MM.1S (cell line): ENCODE measurements at regions not wholly inside any gene's neighbourhood (a gene's known extent, or its start where the extent isn't known, plus 50 kb on each side); places are given as distances from the start of the nearest gene placed in this dataset.
"Not testable (repeated sequence)": the region's sequence is repeated elsewhere in the genome, so short reads cannot be mapped to it uniquely, and the experiment has no call there.

Experiments used
- DNase-seq: peaks from one replicate; pipeline ENCODE4 v3.0.0-alpha.2; 2015
- H2AFZ ChIP-seq: fragments of 300-600 bp; sonication (generic); 2 replicates; pipeline ENCODE4 v1.6.0; 2016; ENCODE audit warnings: antibody characterized with exemption, low read length
- H3F3A ChIP-seq: fragments of 300-600 bp; sonication (generic); 2 replicates; pipeline ENCODE4 v1.6.1; 2016; ENCODE audit warnings: mild to moderate bottlenecking, antibody characterized with exemption, low read length, moderate library complexity, mixed read lengths; ENCODE audit not compliant: insufficient read depth
- H3K27ac ChIP-seq: fragments of 300-600 bp; sonication (generic); 2 replicates; pipeline ENCODE4 v1.5.1; 2016; ENCODE audit warnings: mild to moderate bottlenecking, low read length
- H3K27me3 ChIP-seq: fragments of 300-600 bp; sonication (generic); replicated peaks from 2 replicates; pipeline ENCODE4 v1.6.0; 2016; ENCODE audit warnings: low read length; ENCODE audit not compliant: insufficient read depth
- H3K36me3 ChIP-seq: fragments of 300-600 bp; sonication (generic); replicated peaks from 2 replicates; pipeline ENCODE4 v1.6.1; 2016; ENCODE audit warnings: mild to moderate bottlenecking, low read length, mixed read lengths; ENCODE audit not compliant: insufficient read depth
- H3K4me1 ChIP-seq: fragments of 300-600 bp; sonication (generic); 2 replicates; pipeline ENCODE4 v1.6.1; 2016; ENCODE audit warnings: low read length, mixed read lengths
- H3K4me2 ChIP-seq: fragments of 300-600 bp; sonication (generic); 2 replicates; pipeline ENCODE4 v1.6.0; 2016; ENCODE audit warnings: low read depth, low read length
- H3K4me3 ChIP-seq: fragments of 300-600 bp; sonication (generic); 2 replicates; pipeline ENCODE4 v1.5.1; 2016; ENCODE audit warnings: low read length, mixed read lengths
- H3K79me2 ChIP-seq: fragments of 300-600 bp; sonication (generic); 2 replicates; pipeline ENCODE4 v1.6.1; 2016; ENCODE audit warnings: mixed run types, low read length, mixed read lengths
- H3K9ac ChIP-seq: fragments of 300-600 bp; sonication (generic); 2 replicates; pipeline ENCODE4 v1.6.1; 2016; ENCODE audit warnings: low read length, mixed read lengths
- H3K9me2 ChIP-seq: fragments of 300-600 bp; sonication (generic); replicated peaks from 2 replicates; pipeline ENCODE4 v1.6.1; 2016; ENCODE audit warnings: mild to moderate bottlenecking, low read length, mixed read lengths; ENCODE audit not compliant: insufficient read depth
- H3K9me3 ChIP-seq: fragments of 300-600 bp; sonication (generic); replicated peaks from 2 replicates; pipeline ENCODE4 v1.6.1; 2016; ENCODE audit warnings: mild to moderate bottlenecking, low read length, mixed read lengths; ENCODE audit not compliant: insufficient read depth
- H4K20me1 ChIP-seq: fragments of 300-600 bp; sonication (generic); 2 replicates; pipeline ENCODE4 v1.6.1; 2016; ENCODE audit warnings: mild to moderate bottlenecking, low read length, moderate library complexity, mixed read lengths; ENCODE audit not compliant: insufficient read depth
- CTCF ChIP-seq: fragments of 300-600 bp; sonication (generic); IDR thresholded peaks from 2 replicates; pipeline ENCODE4 v1.5.1; 2016; ENCODE audit warnings: antibody characterized with exemption, low read length, mixed read lengths
- EZH2 ChIP-seq: fragments of 300-600 bp; sonication (generic); optimal IDR thresholded peaks from 2 replicates; pipeline ENCODE3; 2017; ENCODE audit warnings: low read depth, mild to moderate bottlenecking, antibody characterized with exemption, low read length, mixed read lengths
- EZH2phosphoT487 ChIP-seq: fragments of 300-600 bp; sonication (generic); IDR thresholded peaks from 2 replicates; pipeline ENCODE4 v1.6.1; 2018; ENCODE audit warnings: antibody characterized with exemption, low read length

DNA sequence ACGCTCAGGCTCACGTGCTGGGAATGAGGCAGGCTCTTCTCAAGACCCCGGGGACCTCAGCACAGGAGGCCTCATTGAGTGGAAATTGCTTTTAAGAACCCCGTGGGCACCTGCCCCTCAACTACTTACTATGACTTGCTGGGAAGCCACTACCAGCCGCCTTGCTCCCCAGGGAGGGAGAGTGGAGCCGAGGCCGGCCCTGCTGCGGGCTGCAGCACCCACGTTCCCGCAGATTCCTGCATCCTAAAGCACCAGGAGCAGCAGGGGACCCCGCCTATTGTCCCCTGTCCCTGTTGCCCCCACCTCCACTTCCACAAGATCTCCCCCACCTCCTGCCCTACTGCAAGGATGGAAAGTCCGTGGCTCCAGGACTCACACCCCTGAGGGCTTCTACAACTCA, 541.6 kb upstream of the PFKP start:
- Histone ChIP-seq H3K79me2 (no peaks in the 10 kb centered on the region), H3K4me1 (no peaks in the 10 kb centered on the region), H2AFZ (no peak overlapping the region), H3K4me2 (no peak overlapping the region), H3K27me3 (no peaks in the 10 kb centered on the region), H3F3A (no peaks in the 10 kb centered on the region), H3K9ac (no peak overlapping the region), H4K20me1 (no peaks in the 10 kb centered on the region), H3K36me3 (no peaks in the 10 kb centered on the region), H3K4me3 (no peak overlapping the region), H3K9me3 (no peaks in the 10 kb centered on the region), H3K27ac (no peak overlapping the region), H3K9me2 (no peaks in the 10 kb centered on the region)
- no peak for DNase-seq
- no peak for TF ChIP-seq CTCF
- TF ChIP-seq EZH2phosphoT487 = no peak
- TF ChIP-seq EZH2 = no peak

GRCh38 chr10:2519139-2519538, 548.2 kb upstream of the PFKP start:
- H3K4me1 ChIP-seq = no peaks in the 10 kb centered on the region
- no peak overlapping the region for H3K4me3 ChIP-seq
- H3K36me3 ChIP-seq = no peaks in the 10 kb centered on the region

GRCh38 chr10:2509081-2509531, 558.2 kb upstream of the PFKP start:
- Histone ChIP-seq H3K4me3 (no peak overlapping the region), H2AFZ (no peak overlapping the region), H3K9ac (no peak overlapping the region), H3K4me1 (no peaks in the 10 kb centered on the region), H3K36me3 (no peaks in the 10 kb centered on the region), H3K4me2 (no peak overlapping the region), H3K79me2 (no peaks in the 10 kb centered on the region), H3K9me3 (no peaks in the 10 kb centered on the region; the same call in 1 of the 2 replicates), H4K20me1 (no peaks in the 10 kb centered on the region), H3K27me3 (no peaks in the 10 kb centered on the region), H3K9me2 (no peaks in the 10 kb centered on the region), H3F3A (no peaks in the 10 kb centered on the region), H3K27ac (no peak overlapping the region)
- DNase-seq = no peak
- no peak for TF ChIP-seq EZH2phosphoT487
- no peak for TF ChIP-seq EZH2
- no peak for TF ChIP-seq CTCF

More at GRCh38 chr10:2519139-2519538, 548.2 kb upstream of the PFKP start:
- Histone ChIP-seq H4K20me1 (no peaks in the 10 kb centered on the region), H3K9me3 (no peaks in the 10 kb centered on the region), H3K9me2 (no peaks in the 10 kb centered on the region), H2AFZ (no peak overlapping the region), H3K27ac (no peak overlapping the region), H3K79me2 (no peaks in the 10 kb centered on the region), H3K4me2 (no peak overlapping the region), H3K27me3 (no peaks in the 10 kb centered on the region), H3F3A (no peaks in the 10 kb centered on the region), H3K9ac (no peak overlapping the region)
- DNase-seq = no peak
- TF ChIP-seq EZH2phosphoT487 (no peak), CTCF (no peak), EZH2 (no peak)

GRCh38 chr10:2501366-2501940, 565.9 kb upstream of the PFKP start:
- not testable (repeated sequence) for H4K20me1 ChIP-seq, H3K4me3 ChIP-seq, H3K36me3 ChIP-seq, H3K9me3 ChIP-seq, H3K4me2 ChIP-seq, H3K27ac ChIP-seq, H3K9ac ChIP-seq, H3K4me1 ChIP-seq, H2AFZ ChIP-seq, H3K27me3 ChIP-seq, H3F3A ChIP-seq, H3K79me2 ChIP-seq, H3K9me2 ChIP-seq, DNase-seq
